Middle frontal gyrus (tissue), 1 donor: ENCODE measurements at regions not wholly inside any gene's neighbourhood (a gene's known extent, or its start where the extent isn't known, plus 50 kb on each side); places are given as distances from the start of the nearest gene placed in this dataset.
"Not testable (repeated sequence)": the region's sequence is repeated elsewhere in the genome, so short reads cannot be mapped to it uniquely, and the experiment has no call there.

Experiments
- DNase-seq: peaks from one replicate; pipeline ENCODE4 v3.0.0-alpha.2; 2015; ENCODE audit warnings: low spot score; ENCODE audit errors: extremely low spot score

DNA sequence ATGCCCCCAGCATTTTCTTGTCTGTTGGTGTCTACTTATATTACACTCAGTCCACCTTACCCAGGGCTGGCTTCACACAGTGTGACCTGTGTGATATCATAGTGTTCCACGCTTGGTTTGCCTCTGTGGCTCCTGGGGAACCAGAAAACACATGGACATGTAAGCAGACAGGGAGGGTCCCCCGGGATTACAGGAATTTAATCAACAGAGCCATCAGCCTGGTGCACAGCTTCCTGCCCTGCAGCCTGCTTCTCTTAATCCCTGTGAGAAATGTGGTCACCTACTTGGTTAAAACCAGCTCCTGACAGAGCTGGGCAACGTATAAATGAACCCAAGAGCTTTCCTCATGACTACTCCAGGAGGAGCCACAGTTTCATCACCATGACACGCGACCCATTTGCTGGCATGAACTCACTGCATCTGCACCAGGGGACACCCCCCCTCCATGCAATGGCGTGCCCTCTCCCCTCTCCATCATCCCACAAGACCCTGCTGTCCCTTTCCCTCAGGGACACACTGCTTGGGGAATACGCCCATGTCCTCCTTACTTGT, 152.1 kb downstream of the UQCRFS1 start:
- no peak for DNase-seq

- no peak for DNase-seq
Measured at GRCh38 chr19:29056535-29056934, 156.4 kb downstream of the UQCRFS1 start.

DNA sequence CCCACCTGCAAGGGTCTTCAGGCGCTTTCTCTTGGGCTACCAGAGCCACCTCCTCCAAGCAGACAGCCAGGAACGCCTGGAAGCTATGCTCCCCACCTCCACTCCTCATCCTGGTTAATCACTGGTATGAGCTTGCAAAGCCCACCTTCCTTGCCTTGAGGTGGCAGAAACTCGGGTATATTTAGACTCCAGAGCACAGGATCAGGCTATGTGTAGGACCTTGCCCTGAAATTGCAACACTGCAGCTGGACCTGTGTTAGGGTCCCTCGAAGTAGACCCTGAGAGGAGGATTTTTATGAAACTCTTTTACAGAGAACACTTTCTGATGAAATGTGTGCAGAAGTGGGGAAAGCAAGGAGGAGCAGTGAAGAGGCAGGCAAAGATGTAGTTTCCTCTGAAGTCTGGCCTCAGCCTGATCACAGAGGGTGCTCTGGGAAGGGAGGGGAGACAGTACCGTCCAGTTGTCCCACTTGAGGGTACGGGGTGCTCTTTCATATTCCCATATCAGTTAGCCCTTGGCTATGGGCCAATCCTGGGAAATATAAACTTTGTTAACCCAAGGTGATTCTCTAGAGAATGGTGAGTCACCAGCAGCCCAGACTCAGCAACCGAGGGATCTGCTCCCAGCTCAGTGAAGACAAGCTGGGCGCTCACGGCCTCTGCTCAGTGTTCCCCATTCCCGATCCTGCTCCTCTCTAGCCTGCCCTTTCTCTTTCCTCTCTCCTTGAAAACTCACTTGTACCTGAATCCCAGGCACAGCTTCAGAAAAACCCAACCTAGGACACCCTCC, 157.9 kb downstream of the UQCRFS1 start:
- no peak for DNase-seq

- DNase-seq: no peak
Measured at GRCh38 chr19:29048873-29049272, 164.1 kb downstream of the UQCRFS1 start.

- DNase-seq: no peak
Measured at GRCh38 chr19:29045679-29046254, 167.2 kb downstream of the UQCRFS1 start.

DNA sequence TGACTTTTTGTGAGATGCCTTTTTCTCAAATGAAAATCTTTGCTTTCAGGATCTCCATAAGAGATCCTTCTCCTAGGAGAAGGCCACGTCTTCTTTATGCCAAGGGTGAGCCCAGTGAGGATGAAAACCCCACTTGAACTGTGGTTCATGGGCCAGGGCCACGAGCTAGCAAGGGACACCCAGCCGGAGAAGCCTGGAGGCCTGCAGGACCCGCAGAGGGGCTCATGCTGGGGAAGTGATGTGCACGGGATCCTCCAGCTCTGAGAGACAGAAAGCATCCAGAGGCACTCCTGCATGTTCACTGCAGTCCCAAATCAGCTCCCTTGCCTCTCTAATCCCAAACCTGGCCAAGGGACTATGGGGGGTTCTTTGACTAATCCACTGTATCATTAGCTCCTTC, 168.9 kb downstream of the UQCRFS1 start:
- no peak for DNase-seq

- DNase-seq: no peak
Measured at GRCh38 chr19:29042450-29042849, 170.5 kb downstream of the UQCRFS1 start.

DNA sequence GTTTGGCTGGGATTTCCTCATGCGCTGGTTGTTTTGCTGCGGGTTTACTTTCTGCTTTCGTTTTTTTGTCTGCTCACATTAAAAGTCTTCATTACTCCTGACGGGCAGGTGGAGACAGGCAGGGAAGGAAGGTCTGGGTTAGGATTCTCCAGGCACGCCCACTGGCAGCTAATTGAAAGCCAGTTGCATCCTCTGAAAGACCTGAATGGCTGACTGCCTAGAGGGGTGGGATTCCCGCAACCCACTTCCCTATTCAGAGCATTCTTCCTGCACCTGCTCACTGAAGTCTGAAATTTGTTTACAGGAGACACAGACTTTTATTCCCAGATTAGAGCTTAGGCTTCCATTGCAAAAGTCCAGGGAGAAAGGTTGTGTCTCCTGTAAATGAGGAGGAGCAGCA, 172.0 kb downstream of the UQCRFS1 start:
- DNase-seq: no peak

DNA sequence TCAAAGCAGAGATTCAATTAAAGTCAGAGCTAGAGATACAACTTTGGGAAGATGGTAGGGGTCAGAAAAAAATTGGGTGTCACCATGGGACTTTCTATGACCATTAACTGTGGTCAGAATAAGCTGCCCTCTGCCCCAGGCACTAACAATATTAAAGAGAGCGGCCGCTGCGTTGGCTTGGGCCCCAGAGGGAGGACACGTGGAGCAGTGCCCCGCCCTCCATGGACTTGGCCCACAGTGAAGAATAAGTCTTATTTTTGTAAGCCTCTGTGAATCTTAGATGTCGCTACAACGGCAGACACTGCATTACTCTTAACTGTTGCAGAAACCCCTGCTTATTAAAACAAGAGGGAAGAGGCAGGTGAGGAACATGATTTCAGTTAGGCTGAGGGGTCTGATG, 172.7 kb downstream of the UQCRFS1 start:
- DNase-seq: no peak

- DNase-seq: not testable (repeated sequence)
Measured at GRCh38 chr19:29039036-29039435, 173.9 kb downstream of the UQCRFS1 start.

DNA sequence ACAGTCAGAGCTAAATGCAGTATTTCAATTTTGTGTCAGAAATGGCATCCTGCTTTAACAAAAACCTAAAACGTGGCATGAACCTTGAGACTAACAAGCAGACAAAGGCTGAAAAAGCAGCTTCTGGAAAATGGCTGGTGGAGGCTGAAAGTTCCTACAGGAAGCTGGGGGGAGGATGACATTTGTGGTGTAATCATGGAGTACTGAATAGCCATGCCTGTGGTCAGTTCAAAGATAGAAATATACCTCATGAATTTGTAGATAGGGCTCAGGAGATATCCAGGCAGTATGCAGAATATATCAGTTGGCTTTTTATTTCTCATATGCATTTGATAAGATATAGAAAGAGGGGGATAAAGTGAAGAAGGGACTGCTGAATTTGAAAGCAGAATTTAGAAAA, 181.7 kb downstream of the UQCRFS1 start:
- DNase-seq: no peak

DNA sequence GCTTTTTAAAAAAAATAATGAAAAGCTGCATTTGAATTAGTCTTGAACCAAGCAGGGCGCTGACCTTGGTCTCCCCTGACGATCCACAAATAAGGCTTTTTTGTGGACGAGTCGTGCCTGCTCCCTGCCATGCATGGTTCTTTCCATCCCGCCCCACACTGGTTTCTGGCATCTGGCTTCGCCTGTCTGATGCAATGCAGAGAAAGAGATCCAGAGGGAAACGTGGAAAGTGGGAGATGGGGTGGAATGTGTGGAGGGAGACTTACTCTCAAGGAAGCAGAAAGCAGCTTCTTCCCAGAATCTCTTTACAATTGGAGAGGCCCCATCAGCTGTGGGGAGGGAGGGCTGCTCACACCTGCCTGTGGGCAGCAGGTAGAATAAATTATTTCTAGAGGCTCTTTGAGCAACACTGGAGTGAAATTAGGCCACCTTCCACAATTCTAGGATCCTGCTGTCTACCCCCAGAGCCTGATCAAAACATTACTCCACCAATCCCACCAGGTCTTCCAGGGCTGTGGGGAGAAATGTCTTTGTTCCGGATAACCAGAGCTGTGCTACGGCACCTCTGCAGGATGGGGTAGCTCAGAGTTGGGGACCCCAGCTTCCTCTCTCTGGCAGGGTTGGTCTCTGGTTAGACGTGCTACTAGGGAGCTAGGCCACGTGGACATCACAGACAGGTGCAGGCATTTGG, 183.5 kb downstream of the UQCRFS1 start:
- DNase-seq: no peak

DNA sequence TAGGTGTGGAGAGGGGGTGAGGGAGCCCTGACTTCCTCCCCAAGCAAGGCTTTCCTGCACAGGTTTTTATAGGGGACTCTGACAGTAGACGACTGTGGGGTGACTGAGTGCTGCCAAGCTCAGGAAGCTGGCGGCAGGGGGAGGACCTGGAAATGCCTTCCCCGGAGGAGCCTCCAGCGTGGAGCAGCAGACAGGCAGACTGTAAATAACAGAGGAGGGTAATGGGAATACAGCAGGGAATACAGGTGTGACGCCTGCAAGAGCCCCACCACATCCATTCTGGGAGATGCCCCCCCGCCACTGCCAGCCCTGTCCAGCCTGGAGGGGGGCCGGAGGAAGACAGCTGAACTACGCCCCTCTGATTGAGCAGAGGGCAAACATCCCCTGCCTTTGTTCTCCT, 190.4 kb downstream of the UQCRFS1 start:
- no peak for DNase-seq

DNA sequence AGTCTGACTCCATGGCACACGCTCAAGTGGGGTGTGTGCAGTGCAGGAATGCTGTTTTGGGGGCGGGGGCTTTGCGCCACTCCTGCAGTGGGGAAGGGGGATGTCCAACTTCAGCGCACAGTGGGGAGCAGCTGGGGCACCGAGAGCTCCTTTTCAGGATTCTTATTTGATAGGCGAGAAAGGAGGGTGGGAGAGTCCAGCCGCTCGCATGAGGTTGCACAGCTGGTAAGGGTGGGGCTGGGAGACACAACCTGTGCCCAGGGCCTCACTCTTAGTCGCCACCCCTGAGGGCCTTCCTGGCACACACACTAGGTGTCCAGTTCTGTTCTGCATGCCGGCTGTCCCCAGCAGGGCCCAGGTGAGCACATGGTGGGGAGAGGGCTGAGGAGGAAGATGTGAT, 190.8 kb downstream of the UQCRFS1 start:
- DNase-seq: no peak

- DNase-seq: no peak
Measured at GRCh38 chr19:29021232-29021916, 191.6 kb downstream of the UQCRFS1 start.

GRCh38 chr19:29019403-29019802, 193.5 kb downstream of the UQCRFS1 start:
- DNase-seq: no peak

GRCh38 chr19:29018542-29018941, 194.4 kb downstream of the UQCRFS1 start:
- no peak for DNase-seq

- no peak for DNase-seq
Measured at GRCh38 chr19:29017788-29018187, 195.2 kb downstream of the UQCRFS1 start.

- DNase-seq: no peak
Measured at GRCh38 chr19:29016926-29017760, 195.8 kb downstream of the UQCRFS1 start.

DNA sequence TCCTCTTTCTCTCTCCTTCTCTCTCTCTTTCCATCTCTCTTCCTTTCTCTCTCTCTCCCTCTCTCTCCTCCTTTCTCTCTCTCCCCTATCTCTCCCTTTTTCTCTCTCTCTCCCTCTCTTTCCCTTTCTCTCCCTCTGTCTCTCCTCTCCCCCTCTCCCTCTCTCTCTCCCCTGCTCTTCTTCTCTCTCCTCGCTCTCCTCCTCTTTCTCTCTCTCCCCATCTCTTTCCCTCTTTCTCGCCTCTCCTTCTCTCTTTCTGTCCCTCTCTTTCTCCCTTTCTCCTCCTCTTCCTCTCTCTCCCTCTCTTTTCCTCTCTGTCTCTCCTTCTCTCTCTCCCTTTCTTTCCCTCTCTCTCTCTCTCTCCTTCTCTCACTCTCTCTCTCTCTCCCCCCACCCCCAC, 196.6 kb downstream of the UQCRFS1 start:
- DNase-seq: no peak

DNA sequence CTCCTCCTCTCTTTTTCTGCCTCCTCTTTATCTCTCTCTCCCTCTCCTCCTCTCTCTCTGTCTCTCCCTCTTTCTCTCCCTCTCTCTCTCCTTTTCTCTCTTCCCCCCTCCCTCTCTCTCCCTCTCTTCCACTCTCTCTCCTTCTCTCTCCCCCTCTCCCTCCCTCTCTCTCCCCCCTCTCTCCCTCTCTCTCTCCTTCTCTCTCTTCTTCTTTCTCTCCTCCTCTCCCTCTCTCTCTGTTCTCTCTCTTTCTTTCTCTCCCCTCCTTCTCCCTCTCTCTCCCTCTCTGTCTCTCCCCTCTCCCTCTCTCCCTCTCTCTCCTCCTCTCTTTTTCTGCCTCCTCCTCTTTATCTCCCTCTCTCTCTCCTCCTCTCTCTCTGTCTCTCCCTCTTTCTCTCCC, 197.4 kb downstream of the UQCRFS1 start:
- no peak for DNase-seq
